ENCODE measurements at regions not wholly inside any gene's neighbourhood (a gene's known extent, or its start where the extent isn't known, plus 50 kb on each side); places are given as distances from the start of the nearest gene placed in this dataset.
"Not testable (repeated sequence)": the region's sequence is repeated elsewhere in the genome, so short reads cannot be mapped to it uniquely, and the experiment has no call there.

DNA sequence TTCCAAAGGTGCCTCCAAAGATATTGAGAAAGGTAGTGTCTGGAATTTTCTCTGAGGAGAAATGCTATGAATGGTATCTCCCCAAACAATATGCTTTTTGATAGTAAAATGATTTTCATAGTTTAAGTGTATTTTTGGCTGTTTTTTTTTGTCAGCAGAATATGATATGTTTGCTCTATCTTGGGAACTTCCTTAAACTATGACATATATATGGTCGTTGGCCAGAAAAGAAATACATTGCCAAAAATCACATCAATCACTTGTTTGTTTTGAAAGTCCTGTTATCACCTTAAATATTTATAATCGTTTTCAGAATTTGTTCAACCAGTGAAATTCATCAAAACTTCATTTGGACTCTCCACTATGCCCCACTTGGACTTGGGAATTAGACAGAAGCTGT lies 816.9 kb downstream of the CDH11 start:
- DNase-seq (ENCODE audit: low read depth), result no peak

DNA sequence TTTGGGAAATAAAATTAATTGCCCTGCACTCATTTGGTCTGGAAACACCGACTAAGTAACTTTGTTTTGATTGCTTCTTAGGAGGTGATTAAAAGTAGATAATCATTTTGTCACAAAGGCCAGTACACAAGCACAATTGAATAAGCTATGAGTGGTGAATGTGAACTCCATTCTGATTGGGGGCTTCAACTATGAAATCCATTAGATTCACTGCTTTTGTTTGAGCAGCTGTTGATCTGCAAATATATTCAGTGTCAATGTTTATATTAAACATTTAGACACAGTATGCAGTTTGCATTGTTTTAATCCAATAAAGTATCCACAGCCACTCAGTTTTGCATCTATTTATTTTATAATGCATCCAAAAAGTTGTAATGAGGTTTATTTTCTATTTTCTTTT lies 817.5 kb downstream of the CDH11 start:
- no peak for DNase-seq (ENCODE audit: low read depth)

DNA sequence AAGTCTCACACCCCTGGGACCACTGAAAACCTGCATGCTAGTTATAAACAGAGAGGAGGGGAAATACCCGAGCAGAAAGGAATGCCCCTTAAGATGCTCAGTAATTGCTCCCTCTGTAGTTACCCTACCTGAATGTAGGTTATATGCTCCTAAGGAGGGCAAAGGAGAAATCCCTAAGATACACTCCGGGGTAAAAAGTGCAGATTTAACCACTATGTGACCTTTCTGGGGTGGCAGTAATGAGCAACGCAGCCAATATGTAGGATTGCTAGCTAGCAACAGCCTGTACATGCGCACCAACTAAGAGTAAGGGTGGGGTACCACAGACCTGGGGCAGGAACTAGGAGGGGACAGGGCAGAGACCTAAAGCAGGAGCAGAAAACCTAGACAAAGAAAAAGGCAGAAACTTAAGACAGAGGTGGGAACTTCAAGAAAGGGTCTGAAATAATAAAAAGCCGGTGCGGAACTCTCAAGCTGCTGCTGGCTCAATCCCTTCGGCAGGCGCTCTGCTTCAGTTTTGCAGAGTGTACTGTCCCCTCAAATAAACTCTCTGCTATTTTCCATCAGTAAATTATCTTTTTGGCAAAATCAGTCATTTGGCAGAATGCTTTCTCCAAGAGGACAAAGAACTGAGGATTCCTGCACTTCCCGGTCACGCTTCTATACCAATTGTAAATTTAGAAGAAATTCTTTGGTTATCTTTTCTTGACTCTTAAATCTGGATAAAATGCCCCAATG lies 823.8 kb downstream of the CDH11 start:
- DNase-seq (ENCODE audit: low read depth), result no peak

DNA sequence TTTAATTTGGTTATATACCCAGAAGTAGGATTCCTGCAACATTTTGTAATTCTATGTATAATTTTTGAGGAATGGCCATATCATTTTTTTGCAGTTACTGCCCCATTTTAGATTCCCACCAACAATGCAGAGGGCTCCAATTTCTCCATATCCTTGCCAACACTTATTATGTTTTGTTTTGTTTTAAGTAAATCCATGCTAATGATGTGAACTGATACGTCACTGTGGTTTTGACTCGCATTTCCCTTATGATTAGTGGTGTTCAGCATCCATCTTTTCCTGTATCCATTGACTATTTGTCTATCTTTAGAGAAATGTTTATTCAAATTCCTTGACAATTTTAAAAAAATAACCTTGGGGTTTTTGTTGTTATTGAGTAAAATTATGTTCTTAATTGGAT lies 826.4 kb downstream of the CDH11 start:
- peak; percentile 32 for DNase-seq (ENCODE audit: low read depth)

DNA sequence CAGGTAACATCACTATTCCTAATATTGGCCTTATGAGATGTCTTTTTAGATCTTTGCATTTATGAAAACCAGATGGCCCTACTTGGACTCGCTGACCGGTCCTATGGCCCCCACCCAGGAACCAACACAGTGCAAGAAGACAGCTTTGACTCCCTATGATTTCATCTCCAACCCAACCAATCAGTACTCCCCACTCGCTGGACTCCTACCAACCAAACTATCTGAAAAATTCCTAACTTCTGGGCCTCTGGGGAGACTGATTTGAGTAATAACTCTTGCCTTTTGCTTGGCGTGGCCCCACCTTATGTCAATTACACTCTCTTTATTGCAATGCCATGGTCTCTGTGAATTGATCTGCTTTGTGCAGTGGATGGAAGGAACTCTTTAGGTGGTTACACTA lies 828.9 kb downstream of the CDH11 start:
- DNase-seq (ENCODE audit: low read depth), result no peak

DNA sequence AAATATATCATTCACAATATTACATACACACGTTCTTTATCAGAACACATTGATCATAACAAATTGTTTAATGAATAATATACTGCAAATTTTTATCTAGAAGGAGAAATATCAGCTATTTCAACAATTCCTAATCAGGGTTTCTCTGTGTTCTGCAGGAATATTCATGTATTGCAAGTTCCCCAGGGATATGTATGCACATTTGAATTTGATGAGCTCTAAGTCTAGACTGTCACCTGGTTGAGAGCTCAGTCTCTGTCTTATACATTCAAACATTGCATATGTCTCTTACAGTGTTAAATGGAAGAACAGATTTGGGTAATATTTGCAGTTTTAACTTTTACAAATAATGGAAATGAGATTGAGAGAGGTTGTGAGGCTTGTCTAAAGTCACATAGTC lies 829.7 kb downstream of the CDH11 start:
- DNase-seq (ENCODE audit: low read depth), result no peak

DNA sequence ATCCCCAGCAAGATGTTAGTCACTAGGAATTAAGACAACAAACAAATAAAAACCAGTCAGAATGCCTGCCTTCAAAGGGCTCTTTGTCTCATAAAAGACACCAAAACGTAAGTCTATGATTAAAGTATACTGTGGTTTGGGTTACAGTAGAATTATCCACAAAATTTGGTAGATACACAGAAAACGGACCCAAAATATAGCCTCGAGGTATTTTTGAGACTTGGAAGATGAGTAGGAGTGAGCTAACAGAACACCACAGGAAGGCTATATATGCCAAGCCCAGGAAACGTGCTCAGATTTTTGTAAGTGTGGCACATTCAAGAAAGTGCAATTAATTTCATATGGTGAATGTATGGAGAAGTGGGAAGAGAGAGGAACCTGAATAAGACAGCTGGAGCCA lies 831.4 kb downstream of the CDH11 start:
- DNase-seq (ENCODE audit: low read depth), result no peak

DNA sequence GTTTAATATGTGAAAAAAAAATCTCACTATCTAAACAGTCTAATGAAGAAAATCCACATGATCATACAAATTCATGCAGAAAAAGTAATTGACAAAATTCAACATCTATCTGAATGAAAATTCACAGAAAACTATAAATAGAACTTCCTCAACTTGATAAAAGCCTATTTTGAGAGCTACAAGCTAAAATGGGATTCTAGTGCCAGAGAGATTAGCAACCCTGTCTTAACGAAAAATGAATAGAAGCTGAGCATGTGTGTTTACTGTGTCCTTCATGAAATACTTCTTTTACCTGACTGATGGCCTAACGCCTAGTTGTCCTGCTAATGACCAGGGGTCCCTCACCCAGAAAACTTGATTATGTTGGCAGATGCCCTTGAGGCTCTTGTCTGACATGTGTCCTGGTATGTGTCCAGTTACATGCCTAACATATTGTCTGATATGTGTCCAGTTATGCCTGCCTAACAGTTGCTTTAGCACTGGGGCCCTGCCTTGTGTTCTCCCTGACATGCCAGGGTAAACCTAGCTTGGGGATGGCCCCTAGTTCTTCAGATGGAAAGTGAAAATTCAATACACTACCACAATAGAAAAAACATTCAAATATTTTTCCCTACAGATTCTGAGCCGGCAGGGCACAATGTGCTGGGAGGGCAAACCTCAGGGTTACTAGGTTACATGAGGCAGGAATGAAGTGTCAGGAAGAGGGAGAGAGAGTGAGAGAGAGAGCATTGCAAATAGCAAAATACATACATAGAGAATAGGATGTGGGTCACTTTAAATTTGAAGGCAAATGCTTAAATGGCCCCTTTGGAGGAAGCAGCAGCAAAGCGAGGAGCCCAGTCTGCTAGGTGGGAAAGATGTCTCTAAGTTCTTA lies 834.0 kb downstream of the CDH11 start:
- no peak for DNase-seq (ENCODE audit: low read depth)

DNA sequence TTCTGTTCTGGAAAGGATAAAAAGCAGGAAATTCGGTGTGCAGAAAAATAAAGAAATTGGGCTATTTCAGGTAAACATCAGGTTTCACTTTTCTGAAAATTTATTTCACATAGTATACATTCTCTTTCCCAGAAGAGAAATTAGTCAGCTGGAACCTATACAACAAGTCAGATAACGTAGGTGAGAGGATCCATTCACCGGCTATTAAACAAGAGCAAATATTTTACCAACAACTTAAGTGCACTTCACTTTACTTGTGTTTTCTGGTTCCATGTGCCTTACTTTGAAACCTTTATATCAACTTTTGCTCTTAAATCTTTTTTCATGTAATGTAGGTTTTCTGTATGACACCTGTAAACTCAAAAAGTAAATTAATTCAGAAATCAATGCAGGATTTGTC lies 839.7 kb downstream of the CDH11 start:
- no peak for DNase-seq (ENCODE audit: low read depth)

DNA sequence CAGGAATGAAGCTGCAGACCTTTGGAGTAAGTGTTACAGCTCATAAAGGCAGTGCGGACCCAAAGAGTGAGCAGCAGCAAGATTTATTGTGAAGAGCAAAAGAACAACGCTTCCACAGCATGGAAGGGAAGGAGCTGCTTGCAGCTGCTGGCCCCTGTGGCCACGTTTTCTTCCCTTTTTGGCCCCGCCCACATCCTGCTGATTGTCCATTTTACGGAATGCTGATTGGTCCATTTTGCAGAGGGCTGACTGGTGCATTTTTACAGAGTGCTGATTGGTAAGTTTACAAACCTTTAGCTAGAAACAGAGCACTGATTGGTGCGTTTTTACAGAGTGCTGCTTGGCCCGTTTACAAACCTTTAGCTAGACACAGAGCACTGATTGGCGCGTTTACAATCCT lies 841.5 kb downstream of the CDH11 start:
- no peak for DNase-seq (ENCODE audit: low read depth)

DNA sequence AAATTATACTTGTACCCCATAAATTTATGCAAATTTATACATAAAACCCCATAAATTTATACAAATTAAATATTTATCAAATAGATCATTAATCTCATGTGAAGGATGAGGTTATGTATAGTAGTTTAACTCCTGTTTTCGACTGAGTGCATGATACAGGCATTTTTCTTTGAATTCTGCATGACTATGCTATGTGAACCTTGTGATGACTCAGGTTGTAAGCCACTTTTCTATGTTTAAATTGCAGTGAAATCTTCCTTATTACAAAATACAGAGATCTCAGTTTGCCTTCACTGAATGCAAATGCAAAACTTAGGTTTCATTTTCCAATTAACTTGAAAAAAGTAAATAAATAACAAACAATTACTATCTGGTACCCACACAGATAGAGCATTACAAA lies 843.7 kb downstream of the CDH11 start:
- DNase-seq (ENCODE audit: low read depth), result peak; percentile 4

DNA sequence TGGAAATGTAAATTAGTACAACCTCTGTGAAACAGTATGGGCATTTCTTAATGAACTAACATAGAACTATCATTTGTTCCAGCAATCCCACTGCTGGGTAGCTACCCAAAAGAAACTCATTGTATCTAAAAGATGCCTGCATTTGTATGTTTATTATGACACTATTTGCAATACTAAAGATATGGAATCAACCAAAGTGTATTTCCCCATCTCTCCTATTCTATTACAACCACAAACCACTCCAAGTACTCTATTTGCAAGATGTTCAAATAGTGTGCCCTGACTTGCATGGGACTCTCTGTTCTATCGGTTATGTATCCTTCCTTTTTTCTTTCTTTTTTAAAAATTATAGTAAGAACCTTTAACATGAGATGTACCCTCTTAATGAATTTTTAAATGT lies 845.2 kb downstream of the CDH11 start:
- DNase-seq (ENCODE audit: low read depth), result peak; percentile 68

DNA sequence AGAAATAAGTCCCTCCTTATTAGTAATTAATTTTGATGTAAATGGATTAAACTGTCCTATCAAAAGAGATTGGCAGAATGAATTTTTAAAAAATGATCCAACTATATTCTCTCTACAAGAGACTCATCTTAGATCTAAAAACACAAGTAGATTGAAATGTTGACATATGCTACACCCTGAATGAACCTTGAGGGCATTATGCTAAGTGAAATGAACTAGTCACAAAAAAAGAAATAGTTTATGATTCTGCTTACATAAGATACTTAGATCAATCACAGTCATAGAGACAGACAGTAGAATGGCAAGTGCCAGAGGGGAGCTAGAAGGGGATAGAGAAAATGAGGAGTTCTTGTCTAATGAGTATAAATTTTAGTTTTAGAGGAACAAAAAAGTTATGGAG lies 849.8 kb downstream of the CDH11 start:
- no peak for DNase-seq (ENCODE audit: low read depth)

DNA sequence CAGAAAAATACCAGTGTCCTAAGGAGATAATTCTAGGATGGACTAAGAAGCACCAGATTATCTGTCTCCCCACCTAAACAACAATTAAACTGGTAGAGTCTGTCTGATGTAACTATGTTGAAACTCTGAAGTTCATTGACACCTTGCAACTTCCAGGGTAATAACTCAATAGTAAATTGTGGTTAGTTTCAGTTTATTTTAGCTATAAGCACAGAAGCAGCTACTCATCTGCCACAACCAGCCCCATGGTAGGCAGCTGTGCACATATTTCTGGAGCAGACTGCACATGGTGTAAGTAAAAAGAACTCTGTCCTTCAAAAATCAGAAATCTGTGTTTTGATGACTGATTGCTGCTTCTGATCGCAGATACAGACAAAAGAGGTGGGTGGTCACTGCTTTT lies 852.1 kb downstream of the CDH11 start:
- DNase-seq (ENCODE audit: low read depth), result no peak

DNA sequence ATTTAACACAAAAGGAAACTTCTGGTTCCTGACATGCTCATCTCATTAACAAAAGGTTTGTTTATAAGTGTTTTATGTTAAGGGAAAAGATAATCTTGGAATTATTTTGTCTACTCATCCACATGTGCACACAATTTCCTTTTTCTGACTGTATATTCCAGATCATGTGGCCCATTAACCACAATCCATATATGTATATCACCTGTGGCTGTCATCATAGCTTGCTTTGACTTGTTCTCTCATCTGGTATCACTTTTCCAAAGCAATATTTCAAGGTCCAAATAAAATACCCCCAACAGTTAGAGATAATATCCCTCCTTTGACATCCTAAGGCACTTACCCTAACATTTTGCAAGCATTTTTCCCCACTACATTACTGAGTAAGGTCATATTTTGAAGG lies 856.1 kb downstream of the CDH11 start:
- DNase-seq (ENCODE audit: low read depth), result no peak

DNA sequence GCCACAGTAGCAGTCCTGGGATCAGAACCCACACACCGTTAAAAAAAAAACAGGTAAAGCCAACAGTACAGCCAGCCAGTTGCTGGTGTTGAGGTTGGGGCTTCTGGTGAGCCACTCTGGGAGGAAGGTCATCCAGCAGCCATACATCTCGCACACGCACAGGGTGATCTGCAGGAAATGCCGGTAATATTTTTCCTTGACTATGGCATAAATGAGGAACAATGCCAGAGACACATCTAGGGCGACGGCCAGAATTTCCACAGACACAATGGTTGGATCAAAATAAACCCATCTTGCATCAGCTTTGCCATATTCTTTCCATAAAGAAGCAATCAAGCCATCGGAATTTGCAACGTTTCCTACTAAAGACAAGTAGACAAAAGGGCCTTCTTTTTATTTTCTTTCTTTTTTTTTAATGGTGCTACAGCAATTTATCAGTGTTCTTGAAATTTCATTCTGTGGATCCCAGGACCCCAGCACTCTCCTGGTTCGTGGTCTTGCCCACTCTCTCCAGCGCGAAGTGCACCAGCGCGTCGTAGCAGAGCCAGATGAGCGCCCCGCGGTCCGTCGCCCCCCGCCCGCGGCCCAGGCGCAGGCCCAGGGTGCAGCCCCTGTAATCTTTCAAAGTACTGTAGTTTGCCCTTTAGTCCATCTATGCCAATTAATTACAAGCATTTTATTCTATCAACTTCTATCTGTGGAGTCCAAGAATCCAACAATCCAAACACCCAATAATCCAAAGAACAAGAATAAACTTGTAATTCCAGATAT lies 861.0 kb downstream of the CDH11 start:
- DNase-seq (ENCODE audit: low read depth), result not testable (repeated sequence)

DNA sequence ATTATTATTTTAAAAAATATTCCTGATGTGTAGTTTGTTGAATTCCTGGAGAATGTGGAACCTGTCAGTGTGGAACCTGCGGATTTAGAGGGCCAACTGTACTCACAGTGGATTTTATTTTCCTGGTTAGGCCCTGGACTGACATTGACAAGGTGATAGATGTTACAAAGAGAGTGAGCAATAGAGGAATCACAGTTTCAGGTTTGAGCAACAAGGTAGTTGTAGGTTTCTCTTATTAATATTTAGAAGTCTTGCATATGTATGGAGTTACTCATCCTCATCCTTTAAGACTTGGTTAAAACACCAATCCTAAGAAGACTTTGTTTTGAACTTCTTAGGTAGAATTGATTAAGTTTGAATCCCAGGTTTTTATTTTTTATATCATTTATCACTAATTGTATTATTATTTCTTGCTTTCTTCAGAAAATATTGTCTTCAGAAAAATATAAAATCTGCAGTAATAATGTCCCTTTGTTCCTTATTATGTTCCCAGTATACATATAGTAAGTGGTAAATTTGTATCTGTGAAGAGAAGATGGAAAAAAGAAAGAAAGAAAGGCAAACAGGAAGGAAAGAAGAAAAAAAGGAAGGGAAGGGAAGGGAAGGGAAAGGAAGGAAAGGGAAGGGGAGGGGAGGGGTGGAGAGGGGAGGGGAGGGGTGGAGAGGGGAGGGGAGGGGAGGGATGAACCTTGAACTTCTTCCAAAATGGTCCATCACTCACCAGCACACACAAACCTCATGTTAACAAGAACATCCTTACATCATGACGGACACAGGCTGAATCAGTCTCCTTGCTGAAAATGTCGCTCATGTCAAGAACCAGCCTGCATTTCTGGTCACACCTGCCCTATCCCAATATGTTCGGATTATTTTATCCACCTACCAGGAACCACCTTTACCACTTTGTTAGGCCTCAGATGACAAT lies 867.2 kb downstream of the CDH11 start:
- no peak for DNase-seq (ENCODE audit: low read depth)

DNA sequence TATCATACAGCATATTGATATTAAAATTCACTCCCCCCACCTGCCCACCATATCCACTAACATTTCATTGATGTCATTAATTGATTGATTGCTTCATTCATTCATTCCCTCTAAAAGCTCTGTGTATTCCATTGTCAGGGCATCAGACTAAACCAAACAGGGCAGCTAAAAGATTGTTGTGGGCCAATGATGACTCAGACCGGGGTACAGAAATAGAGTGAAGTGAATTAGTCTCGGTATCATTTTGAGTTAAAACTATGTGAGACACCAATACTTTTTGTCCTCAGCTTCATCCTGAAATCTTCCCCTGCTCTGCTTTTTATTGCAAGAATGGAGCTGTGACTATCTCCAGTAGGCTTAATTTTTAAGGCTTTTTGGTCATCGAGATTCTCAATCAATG lies 868.3 kb downstream of the CDH11 start:
- DNase-seq (ENCODE audit: low read depth), result no peak

DNA sequence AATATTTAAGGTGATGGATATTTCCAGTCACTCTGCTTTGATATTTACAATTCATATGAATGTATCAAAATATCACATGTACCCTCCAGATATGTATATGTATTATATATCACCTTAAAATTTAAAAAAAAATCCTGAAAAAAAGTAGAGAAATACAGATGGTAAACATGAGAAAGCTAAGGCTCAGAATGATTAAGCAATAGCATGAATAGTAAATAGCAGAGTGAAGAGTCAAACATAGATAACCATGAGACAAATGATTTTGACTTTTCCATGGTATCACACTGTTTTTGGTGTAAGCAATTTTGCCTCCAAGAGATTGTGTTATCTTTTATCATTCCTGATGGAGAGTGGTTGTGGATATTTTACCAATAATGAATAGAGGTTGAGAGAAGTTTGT lies 868.8 kb downstream of the CDH11 start:
- no peak for DNase-seq (ENCODE audit: low read depth)

DNA sequence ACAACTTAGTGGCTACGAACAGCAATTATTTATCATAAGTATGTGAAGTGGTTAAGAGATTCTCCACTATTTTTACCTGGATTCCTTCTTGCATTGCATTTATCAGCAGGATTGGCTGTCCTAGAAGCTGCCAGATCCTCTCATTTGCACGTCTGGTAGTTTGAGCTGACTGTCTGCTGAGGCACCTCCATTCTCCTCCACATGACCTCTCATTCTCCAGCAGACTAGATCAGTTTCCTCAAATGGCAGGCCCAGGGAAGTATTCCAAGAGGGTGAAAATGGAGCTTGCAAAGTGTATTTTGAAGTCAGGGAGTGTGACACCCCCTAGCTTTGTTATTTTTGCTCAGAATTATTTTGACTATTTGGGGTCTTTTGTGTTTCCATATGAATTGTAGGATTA lies 870.1 kb downstream of the CDH11 start:
- DNase-seq (ENCODE audit: low read depth), result no peak

DNA sequence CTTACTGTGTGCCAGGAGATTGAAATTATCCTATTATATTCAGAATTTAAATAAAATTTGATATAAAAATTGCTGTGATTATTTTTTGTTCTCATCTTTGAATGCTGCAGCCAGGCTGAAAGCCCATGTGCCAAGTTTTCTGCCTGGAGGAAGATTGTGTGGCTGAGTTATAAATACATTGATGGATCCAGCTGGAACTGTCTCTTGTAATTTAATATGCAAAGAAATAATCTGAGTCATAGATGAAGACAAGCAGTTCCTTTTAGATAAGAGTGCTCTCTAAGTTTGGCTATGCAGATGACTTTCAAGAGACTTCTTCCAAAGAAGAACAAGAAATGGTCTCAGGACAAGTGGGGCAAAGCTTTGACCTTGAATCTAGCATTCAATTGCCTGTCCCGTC lies 871.0 kb downstream of the CDH11 start:
- peak; percentile 7 for DNase-seq (ENCODE audit: low read depth)

DNA sequence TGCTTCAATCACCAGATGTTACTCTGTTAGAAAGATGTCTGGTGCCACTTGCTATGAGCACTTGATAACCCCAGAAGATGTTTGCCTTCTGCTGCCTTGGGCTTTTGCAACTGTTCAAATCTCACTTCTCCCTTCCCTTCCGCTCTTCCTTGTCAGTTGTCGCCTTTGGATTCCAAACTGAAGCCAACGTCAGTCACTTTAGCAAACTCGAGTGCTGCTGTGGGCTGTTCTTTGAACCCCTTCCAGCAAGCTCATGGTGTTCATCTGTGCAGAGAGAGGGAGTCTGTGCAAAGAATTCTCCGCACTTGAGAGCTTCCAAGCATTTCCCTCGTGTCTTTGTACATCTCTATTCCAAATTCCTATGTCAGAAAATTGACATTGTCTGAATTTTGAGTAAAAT lies 879.4 kb downstream of the CDH11 start:
- DNase-seq (ENCODE audit: low read depth), result no peak
